Fibroblast of skin of left quadriceps (primary cell): ENCODE measurements at regions not wholly inside any gene's neighbourhood (a gene's known extent, or its start where the extent isn't known, plus 50 kb on each side); places are given as distances from the start of the nearest gene placed in this dataset.

Source experiments
- DNase-seq, 2 experiments: peaks; one replicate each; pipeline ENCODE4 v3.0.0-alpha.2; 2013; ENCODE audit warnings: low read depth in 2 of 2

- DNase-seq: peak; percentile 81 to 82
Observed at GRCh38 chr3:148146947-148147826, 550.5 kb upstream of the AGTR1 start.

GRCh38 chr3:148147903-148148302, 549.8 kb upstream of the AGTR1 start:
- no peak for DNase-seq

GRCh38 chr3:148149556-148149955, 548.1 kb upstream of the AGTR1 start:
- DNase-seq: no peak

- DNase-seq: no peak
Observed at GRCh38 chr3:148150141-148150540, 547.6 kb upstream of the AGTR1 start.

GRCh38 chr3:148158210-148158609, 539.5 kb upstream of the AGTR1 start:
- DNase-seq: peak in 1 of 2 experiments; percentile 42

- no peak for DNase-seq
Observed at GRCh38 chr3:148162132-148162531, 535.6 kb upstream of the AGTR1 start.

- DNase-seq: no peak
Observed at GRCh38 chr3:148168347-148168746, 529.4 kb upstream of the AGTR1 start.

- no peak for DNase-seq
Observed at GRCh38 chr3:148173851-148174250, 523.9 kb upstream of the AGTR1 start.

- DNase-seq: peak; percentile 81 to 85
Observed at GRCh38 chr3:148175214-148175613, 522.5 kb upstream of the AGTR1 start.

- no peak for DNase-seq
Observed at GRCh38 chr3:148178503-148178902, 519.2 kb upstream of the AGTR1 start.

GRCh38 chr3:148184798-148185197, 512.9 kb upstream of the AGTR1 start:
- DNase-seq: no peak

- no peak for DNase-seq
Observed at GRCh38 chr3:148186881-148187280, 510.8 kb upstream of the AGTR1 start.

- no peak for DNase-seq
Observed at GRCh38 chr3:148187296-148187695, 510.4 kb upstream of the AGTR1 start.

- DNase-seq: no peak
Observed at GRCh38 chr3:148190441-148190990, 507.2 kb upstream of the AGTR1 start.

GRCh38 chr3:148191966-148192365, 505.7 kb upstream of the AGTR1 start:
- no peak for DNase-seq

GRCh38 chr3:148197061-148197460, 500.6 kb upstream of the AGTR1 start:
- no peak for DNase-seq

GRCh38 chr3:148202386-148202785, 495.3 kb upstream of the AGTR1 start:
- no peak for DNase-seq

- DNase-seq: peak; percentile 30 to 44
Observed at GRCh38 chr3:148203297-148204010, 494.2 kb upstream of the AGTR1 start.

GRCh38 chr3:148204131-148204530, 493.6 kb upstream of the AGTR1 start:
- DNase-seq: no peak

- DNase-seq: peak in 1 of 2 experiments; percentile 31
Observed at GRCh38 chr3:148205977-148206376, 491.7 kb upstream of the AGTR1 start.

- DNase-seq: no peak
Observed at GRCh38 chr3:148206446-148206845, 491.3 kb upstream of the AGTR1 start.

- DNase-seq: no peak
Observed at GRCh38 chr3:148208975-148209374, 488.7 kb upstream of the AGTR1 start.

- no peak for DNase-seq
Observed at GRCh38 chr3:148211725-148212124, 486.0 kb upstream of the AGTR1 start.
